Activated naive CD8-positive, alpha-beta T cell treated with anti-CD3 and anti-CD28 coated beads, Interleukin-2, amount 50 U/mL, for 16 hours (primary cell): ENCODE measurements at regions not wholly inside any gene's neighbourhood (a gene's known extent, or its start where the extent isn't known, plus 50 kb on each side); places are given as distances from the start of the nearest gene placed in this dataset.
"Not testable (repeated sequence)": the region's sequence is repeated elsewhere in the genome, so short reads cannot be mapped to it uniquely, and the experiment has no call there.

Experiments
- DNase-seq: peaks from one replicate; pipeline ENCODE4 v3.0.0-alpha.2; 2020; ENCODE audit warnings: low read depth, low spot score

GRCh38 chr5:91315701-91316100 lies 67.4 kb downstream of the ARRDC3 start:
- DNase-seq: no peak

GRCh38 chr5:91313757-91314673 lies 69.1 kb downstream of the ARRDC3 start:
- DNase-seq: peak; percentile 63

- DNase-seq: no peak
These were observed 70.4 kb downstream of the ARRDC3 start for GRCh38 chr5:91312698-91313097.

GRCh38 chr5:91311697-91312501 lies 71.2 kb downstream of the ARRDC3 start:
- peak; percentile 21 for DNase-seq

- DNase-seq: no peak
These were observed 71.9 kb downstream of the ARRDC3 start for GRCh38 chr5:91311168-91311696.

- not testable (repeated sequence) for DNase-seq
These were observed 75.0 kb downstream of the ARRDC3 start for GRCh38 chr5:91308157-91308556.

- DNase-seq: no peak
These were observed 76.1 kb downstream of the ARRDC3 start for GRCh38 chr5:91307048-91307447.

GRCh38 chr5:91306497-91306896 lies 76.6 kb downstream of the ARRDC3 start:
- no peak for DNase-seq

GRCh38 chr5:91305640-91306039 lies 77.5 kb downstream of the ARRDC3 start:
- DNase-seq: no peak

- DNase-seq: not testable (repeated sequence)
These were observed 79.1 kb downstream of the ARRDC3 start for GRCh38 chr5:91304015-91304414.

- no peak for DNase-seq
These were observed 80.2 kb downstream of the ARRDC3 start for GRCh38 chr5:91302958-91303357.

- DNase-seq: no peak
These were observed 80.8 kb downstream of the ARRDC3 start for GRCh38 chr5:91302305-91302704.

- DNase-seq: no peak
These were observed 81.8 kb downstream of the ARRDC3 start for GRCh38 chr5:91301106-91301846.

GRCh38 chr5:91297994-91298393 lies 85.1 kb downstream of the ARRDC3 start:
- no peak for DNase-seq

GRCh38 chr5:91296674-91297143 lies 86.4 kb downstream of the ARRDC3 start:
- DNase-seq: no peak

GRCh38 chr5:91296102-91296501 lies 87.0 kb downstream of the ARRDC3 start:
- DNase-seq: not testable (repeated sequence)

- DNase-seq: no peak
These were observed 90.0 kb downstream of the ARRDC3 start for GRCh38 chr5:91293131-91293530.

- no peak for DNase-seq
These were observed 91.2 kb downstream of the ARRDC3 start for GRCh38 chr5:91291628-91292569.

- DNase-seq: no peak
These were observed 94.8 kb downstream of the ARRDC3 start for GRCh38 chr5:91288118-91288916.
